A673 (cell line): ENCODE measurements at regions not wholly inside any gene's neighbourhood (a gene's known extent, or its start where the extent isn't known, plus 50 kb on each side); places are given as distances from the start of the nearest gene placed in this dataset.

ENCODE experiments used
- CTCF ChIP-seq: fragments of 300-800, 200-600 bp; sonication (generic); conservative IDR thresholded peaks from 2 replicates; pipeline ENCODE4 v1.5.1; 2017; ENCODE audit warnings: low read depth, mild to moderate bottlenecking, antibody characterized with exemption, low read length, moderate library complexity, mixed read lengths
- EZH2 ChIP-seq: fragments of 200-600 bp; sonication (generic); IDR thresholded peaks from 2 replicates; pipeline ENCODE4 v1.6.1; 2017; ENCODE audit warnings: borderline replicate concordance, low read depth, mild to moderate bottlenecking, mixed read lengths, antibody characterized with exemption, low read length; ENCODE audit not compliant: poor library complexity, severe bottlenecking

- no peak for TF ChIP-seq EZH2
- no peak for TF ChIP-seq CTCF
Measured at GRCh38 chr12:67747869-67748742, 99.6 kb downstream of the DYRK2 start.
